ENCODE measurements at regions not wholly inside any gene's neighbourhood (a gene's known extent, or its start where the extent isn't known, plus 50 kb on each side); places are given as distances from the start of the nearest gene placed in this dataset.
"Not testable (repeated sequence)": the region's sequence is repeated elsewhere in the genome, so short reads cannot be mapped to it uniquely, and the experiment has no call there.

- no peak for DNase-seq (ENCODE audit: low read depth)
Measured at GRCh38 chr9:113705306-113705927, 170.7 kb upstream of the ZNF618 start.

GRCh38 chr9:113705928-113706519, 170.1 kb upstream of the ZNF618 start:
- DNase-seq (ENCODE audit: low read depth): no peak

GRCh38 chr9:113707953-113708695, 168.0 kb upstream of the ZNF618 start:
- no peak for DNase-seq (ENCODE audit: low read depth)

GRCh38 chr9:113708821-113709713, 167.0 kb upstream of the ZNF618 start:
- no peak for DNase-seq (ENCODE audit: low read depth)

GRCh38 chr9:113709721-113710120, 166.4 kb upstream of the ZNF618 start:
- no peak for DNase-seq (ENCODE audit: low read depth)

- DNase-seq (ENCODE audit: low read depth): no peak
Measured at GRCh38 chr9:113711251-113711650, 164.9 kb upstream of the ZNF618 start.

GRCh38 chr9:113712053-113712452, 164.1 kb upstream of the ZNF618 start:
- DNase-seq (ENCODE audit: low read depth): no peak

GRCh38 chr9:113715086-113715485, 161.0 kb upstream of the ZNF618 start:
- DNase-seq (ENCODE audit: low read depth): no peak

GRCh38 chr9:113719919-113720318, 156.2 kb upstream of the ZNF618 start:
- DNase-seq (ENCODE audit: low read depth): no peak

GRCh38 chr9:113720495-113720894, 155.6 kb upstream of the ZNF618 start:
- no peak for DNase-seq (ENCODE audit: low read depth)

GRCh38 chr9:113721856-113722255, 154.3 kb upstream of the ZNF618 start:
- DNase-seq (ENCODE audit: low read depth): no peak

- no peak for DNase-seq (ENCODE audit: low read depth)
Measured at GRCh38 chr9:113724202-113724601, 151.9 kb upstream of the ZNF618 start.

GRCh38 chr9:113728989-113729388, 147.1 kb upstream of the ZNF618 start:
- DNase-seq (ENCODE audit: low read depth): no peak

GRCh38 chr9:113734826-113735225, 141.3 kb upstream of the ZNF618 start:
- no peak for DNase-seq (ENCODE audit: low read depth)

- no peak for DNase-seq (ENCODE audit: low read depth)
Measured at GRCh38 chr9:113737517-113738271, 138.4 kb upstream of the ZNF618 start.

GRCh38 chr9:113738496-113738892, 137.6 kb upstream of the ZNF618 start:
- DNase-seq (ENCODE audit: low read depth): no peak

GRCh38 chr9:113738893-113739604, 137.1 kb upstream of the ZNF618 start:
- DNase-seq (ENCODE audit: low read depth): no peak

- not testable (repeated sequence) for DNase-seq (ENCODE audit: low read depth)
Measured at GRCh38 chr9:113739605-113740507, 136.3 kb upstream of the ZNF618 start.

- DNase-seq (ENCODE audit: low read depth): not testable (repeated sequence)
Measured at GRCh38 chr9:113740508-113741500, 135.3 kb upstream of the ZNF618 start.
